ENCODE measurements at regions not wholly inside any gene's neighbourhood (a gene's known extent, or its start where the extent isn't known, plus 50 kb on each side); places are given as distances from the start of the nearest gene placed in this dataset.

DNA sequence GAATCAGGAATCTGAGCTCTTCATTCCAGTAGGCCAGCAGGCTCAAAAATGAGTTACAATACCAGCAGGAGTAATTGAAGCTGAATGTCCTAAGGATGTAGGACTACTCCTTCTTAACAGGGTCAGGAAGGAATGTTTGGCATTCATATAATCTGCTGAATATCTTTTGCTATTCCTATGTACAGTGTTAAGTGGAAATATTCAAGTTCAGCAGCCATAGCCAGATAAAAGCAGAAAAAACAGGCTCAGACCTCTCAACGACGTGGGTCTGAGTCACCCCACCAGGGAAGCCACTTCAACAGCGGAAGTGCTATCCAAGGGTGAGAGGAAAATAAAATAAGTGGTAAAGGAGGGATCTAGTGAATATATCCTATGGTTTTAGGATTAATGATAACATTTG is 577.0 kb downstream of the SPOCK3 start:
- TF ChIP-seq, protein P1, sequence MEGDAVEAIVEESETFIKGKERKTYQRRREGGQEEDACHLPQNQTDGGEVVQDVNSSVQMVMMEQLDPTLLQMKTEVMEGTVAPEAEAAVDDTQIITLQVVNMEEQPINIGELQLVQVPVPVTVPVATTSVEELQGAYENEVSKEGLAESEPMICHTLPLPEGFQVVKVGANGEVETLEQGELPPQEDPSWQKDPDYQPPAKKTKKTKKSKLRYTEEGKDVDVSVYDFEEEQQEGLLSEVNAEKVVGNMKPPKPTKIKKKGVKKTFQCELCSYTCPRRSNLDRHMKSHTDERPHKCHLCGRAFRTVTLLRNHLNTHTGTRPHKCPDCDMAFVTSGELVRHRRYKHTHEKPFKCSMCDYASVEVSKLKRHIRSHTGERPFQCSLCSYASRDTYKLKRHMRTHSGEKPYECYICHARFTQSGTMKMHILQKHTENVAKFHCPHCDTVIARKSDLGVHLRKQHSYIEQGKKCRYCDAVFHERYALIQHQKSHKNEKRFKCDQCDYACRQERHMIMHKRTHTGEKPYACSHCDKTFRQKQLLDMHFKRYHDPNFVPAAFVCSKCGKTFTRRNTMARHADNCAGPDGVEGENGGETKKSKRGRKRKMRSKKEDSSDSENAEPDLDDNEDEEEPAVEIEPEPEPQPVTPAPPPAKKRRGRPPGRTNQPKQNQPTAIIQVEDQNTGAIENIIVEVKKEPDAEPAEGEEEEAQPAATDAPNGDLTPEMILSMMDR (IDR thresholded peaks at IDR 0.05) = no peak
- TF ChIP-seq POLR2AphosphoS5 (IDR thresholded peaks at IDR 0.05) = no peak

Measured in prostate gland (tissue), 2 donors.